HG02759 (cell line): ENCODE measurements at regions not wholly inside any gene's neighbourhood (a gene's known extent, or its start where the extent isn't known, plus 50 kb on each side); places are given as distances from the start of the nearest gene placed in this dataset.

ENCODE experiments used
- ATAC-seq: cut with Tn5 transposase; IDR thresholded peaks from one replicate; pipeline ENCODE4 v1.9.1; 2021; ENCODE audit warnings: mild to moderate bottlenecking, moderate library complexity; ENCODE audit not compliant: unreplicated experiment

- ATAC-seq = no peak
Observed at GRCh38 chr13:104782741-104783140, 1716.5 kb upstream of the SLC10A2 start.

DNA sequence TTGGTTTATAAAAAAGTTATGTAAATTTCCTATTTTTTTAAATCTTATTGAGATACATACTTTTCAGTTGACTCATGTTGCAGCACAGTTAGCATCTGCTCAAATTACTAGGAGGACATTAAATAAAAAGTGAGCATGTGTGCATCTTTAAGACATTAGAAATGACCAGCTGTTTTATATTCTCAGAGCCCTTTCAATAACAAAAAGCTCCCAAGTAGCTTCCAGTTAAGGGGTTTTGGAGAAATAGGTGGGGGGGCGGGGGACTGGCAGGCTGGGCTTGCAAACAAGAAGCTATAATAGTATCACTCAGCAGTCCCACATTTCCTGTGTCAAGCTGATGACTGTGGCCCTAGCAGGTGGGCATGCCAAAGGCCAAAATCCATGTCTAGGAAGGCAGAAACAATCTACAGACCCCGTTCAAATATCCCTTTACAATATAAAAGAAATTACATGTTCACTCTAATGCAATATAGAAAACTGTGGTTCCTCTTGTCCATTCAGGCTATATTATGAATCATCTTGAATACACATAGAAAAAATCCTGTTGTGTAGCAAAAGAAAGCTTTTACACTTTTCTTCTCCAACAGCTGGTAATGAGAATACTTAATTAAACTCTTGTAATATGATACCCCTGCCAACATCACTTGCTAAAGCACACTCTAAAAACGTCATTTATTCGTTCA lies 1713.2 kb upstream of the SLC10A2 start:
- ATAC-seq = no peak

- peak; percentile 76 for ATAC-seq
Observed at GRCh38 chr13:104773775-104774174, 1707.6 kb upstream of the SLC10A2 start.

DNA sequence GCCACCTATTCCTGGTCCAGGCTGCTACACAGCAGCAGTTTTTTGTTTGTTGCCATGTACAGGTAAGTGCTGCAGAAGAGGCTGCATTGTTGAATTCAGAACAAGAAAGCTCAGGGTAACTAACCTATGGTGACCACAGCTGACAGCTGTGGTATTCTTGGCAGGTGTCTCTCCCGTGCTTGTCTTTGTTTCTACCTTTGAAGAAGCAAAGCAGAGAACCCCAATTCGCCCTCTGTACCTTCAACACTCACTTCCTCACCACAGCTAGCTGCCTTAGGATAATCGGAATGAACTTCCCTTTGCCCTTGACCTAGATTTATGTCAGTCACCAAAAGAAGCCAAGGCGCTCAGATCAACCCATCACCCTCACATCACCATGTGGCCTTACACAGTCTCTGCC lies 1703.3 kb upstream of the SLC10A2 start:
- ATAC-seq = no peak

- no peak for ATAC-seq
Observed at GRCh38 chr13:104766319-104766718, 1700.1 kb upstream of the SLC10A2 start.

DNA sequence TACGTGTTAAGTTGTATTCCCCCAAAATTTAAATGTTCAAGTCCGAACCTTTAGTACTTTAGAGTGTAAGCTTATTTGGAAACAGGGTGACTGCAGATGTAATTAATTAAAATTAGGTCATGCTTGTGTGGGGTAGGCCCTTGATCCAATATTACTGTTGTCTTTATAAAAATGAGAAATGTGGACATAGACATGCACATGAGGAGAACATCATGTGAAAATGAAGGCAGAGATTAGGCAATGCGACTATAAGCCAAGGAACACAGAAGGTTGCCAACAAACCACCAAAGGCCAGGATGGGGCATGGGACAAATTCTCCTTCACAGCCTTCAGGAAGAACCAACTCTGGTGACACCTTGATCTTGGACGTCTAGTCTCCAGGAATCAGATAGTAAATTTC lies 1698.4 kb upstream of the SLC10A2 start:
- no peak for ATAC-seq

- ATAC-seq = no peak
Observed at GRCh38 chr13:104759069-104759468, 1692.9 kb upstream of the SLC10A2 start.

- ATAC-seq = no peak
Observed at GRCh38 chr13:104757712-104758111, 1691.5 kb upstream of the SLC10A2 start.

- ATAC-seq = no peak
Observed at GRCh38 chr13:104750377-104750776, 1684.2 kb upstream of the SLC10A2 start.

DNA sequence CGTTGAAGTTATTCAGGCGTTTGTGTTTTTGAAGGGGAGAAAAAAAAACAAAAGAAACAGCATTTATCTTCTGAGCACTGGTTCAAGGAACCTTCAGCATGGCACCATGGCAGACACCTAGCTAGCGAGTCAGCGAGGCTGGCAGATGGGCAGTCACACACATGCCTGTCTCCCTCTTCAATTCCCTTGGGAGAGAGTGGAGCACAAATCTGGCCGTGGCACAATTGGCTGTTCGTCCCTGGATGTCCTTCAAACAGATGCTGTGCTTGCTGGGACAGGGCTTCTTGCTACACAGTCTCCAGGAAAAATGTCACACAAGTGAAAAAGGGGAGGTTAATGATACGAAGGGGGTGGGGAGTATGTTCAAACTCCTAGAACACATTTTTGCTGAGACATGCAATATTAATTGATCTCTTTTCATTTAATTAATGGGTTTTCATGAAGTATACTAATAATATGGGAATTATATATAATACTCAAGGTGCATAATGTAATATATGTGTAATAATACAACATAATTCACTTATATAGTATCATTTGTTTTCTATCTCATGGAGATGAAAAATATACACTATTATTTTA lies 1674.5 kb upstream of the SLC10A2 start:
- no peak for ATAC-seq

GRCh38 chr13:104737713-104738112 lies 1671.5 kb upstream of the SLC10A2 start:
- no peak for ATAC-seq

DNA sequence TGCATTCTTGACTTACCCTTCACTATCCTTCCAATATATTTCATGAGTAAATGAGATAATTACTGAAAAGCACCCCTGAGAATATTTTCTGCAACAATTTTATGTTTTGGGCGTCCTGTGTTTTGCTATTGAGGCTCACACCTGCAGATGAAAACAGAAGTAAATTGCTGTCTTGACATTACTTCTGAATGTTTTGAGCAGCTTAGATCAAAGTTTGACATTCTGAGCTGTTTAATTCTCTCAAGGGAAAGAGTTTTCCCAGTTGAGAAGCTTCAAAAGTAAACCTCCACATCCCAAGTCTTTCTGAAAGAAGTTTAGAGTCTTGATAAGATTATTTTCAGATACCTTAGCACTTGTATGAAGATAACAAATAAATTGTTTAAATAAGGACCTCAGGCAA lies 1667.2 kb upstream of the SLC10A2 start:
- no peak for ATAC-seq

- no peak for ATAC-seq
Observed at GRCh38 chr13:104715111-104715510, 1648.9 kb upstream of the SLC10A2 start.

DNA sequence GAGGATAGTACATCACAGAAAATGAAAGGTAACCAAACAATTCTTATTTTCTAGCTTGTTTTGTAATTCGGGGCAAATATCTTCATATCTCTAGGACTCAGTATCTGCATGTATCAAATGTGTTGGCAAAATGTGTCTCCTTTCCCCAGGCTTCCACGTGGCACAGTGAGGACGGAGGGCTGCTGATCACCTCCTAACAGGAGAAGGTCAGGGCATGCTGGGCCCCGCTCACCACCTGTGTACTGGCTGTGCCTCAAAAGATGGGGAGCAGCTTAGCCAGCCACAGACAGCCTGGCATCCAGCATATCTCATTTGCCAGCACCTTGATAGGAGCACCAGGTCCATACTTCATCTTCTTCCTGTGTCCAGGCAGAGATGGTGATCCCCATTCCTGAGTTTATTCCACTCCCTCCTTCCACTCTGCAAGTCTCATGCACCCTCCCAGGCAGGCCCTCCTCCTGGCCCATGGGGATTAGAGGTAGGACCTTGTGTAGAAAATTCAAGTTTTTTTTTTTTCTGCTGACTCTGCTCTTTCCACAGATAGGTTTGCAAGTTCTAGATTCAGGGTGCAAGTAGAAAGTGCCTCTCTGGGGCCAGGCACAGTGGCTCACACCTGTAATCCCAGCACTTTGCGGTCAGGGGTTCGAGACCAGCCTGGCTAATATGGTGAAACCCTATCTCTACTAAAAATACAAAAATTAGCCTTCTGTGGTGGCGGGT lies 1639.0 kb upstream of the SLC10A2 start:
- no peak for ATAC-seq

DNA sequence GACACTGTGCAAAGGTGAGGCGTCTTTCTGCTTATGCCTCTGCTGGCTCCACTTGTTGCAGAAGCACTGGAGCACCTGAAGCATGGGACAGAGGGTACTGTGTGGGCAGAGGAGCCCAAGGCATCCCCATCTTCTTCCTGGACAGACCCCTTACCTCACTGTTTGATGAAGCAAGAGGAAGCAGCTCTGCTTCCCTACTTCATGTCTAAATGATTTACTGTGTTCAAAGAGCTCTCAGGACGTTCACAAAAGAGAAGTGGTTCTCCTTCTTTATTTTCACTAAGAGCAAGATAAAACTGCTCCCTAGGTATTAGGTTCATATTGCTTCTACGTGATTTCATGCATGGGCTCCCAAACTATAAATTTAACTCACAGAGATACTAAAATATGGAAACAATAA lies 1635.4 kb upstream of the SLC10A2 start:
- no peak for ATAC-seq

- ATAC-seq = no peak
Observed at GRCh38 chr13:104694397-104694796, 1628.2 kb upstream of the SLC10A2 start.

DNA sequence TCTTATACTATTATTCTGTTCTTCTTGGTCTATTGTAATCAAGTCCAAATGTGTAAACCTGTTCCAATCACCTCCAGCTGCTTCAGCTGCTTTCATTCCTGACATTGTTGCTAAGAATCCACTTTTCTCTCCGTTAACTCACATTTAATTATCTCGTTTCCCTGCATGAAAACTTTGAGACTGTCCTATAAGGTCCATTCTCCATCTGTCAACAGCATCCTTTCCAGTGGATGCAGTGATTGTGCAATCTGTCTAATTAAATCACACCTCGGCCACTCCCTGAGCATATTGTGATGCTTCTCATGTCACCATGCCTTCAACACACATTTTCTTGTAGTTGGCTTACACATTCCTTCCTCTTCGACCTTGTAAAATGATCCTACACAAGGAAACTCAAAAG lies 1626.9 kb upstream of the SLC10A2 start:
- no peak for ATAC-seq

- no peak for ATAC-seq
Observed at GRCh38 chr13:104691767-104692467, 1625.7 kb upstream of the SLC10A2 start.

DNA sequence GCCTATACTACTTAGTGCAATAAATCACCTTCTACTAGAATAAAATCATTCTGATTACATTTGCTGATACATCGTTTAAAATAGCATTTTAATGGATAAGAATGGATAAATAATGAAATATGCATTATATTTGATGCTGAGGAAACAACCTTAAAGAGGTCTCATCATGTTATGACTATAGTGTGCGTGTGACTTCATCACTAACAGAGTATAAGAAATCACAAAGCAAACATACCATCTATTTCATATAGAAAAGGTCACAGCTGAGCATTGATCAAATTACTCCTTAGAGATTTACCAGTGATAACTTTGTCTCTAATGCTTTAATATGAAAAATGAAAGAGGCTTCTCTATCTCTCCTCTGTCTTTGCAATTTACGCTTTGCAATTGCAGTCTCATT lies 1620.3 kb upstream of the SLC10A2 start:
- no peak for ATAC-seq

GRCh38 chr13:104683789-104684188 lies 1617.6 kb upstream of the SLC10A2 start:
- ATAC-seq = no peak

DNA sequence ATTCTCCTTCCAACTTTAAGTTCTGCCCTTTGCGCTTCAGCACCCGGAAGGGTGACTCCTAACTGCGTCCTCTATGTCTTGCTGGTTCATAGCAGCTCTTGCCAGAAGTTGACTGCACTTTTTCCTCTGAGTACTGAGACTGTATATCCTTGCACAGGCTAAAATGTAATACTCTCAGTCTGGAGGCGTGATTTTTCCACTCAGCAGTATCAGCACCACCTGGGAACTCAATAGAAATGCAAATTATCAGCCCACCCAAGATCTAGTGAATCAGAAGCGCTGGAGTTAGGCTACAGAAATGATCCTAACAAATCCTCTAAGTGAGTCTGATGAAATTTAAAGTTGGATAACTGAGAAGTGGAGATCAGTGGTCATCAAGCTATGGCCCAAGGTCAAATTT lies 1611.9 kb upstream of the SLC10A2 start:
- ATAC-seq = no peak

- ATAC-seq = no peak
Observed at GRCh38 chr13:104671901-104672300, 1605.7 kb upstream of the SLC10A2 start.
